PFSK-1 (cell line): ENCODE measurements at regions not wholly inside any gene's neighbourhood (a gene's known extent, or its start where the extent isn't known, plus 50 kb on each side); places are given as distances from the start of the nearest gene placed in this dataset.

Experiments
- POLR2AphosphoS5 ChIP-seq: IDR thresholded peaks from 2 replicates; pipeline ENCODE4 v1.6.1; 2012; ENCODE audit warnings: low read depth, mild to moderate bottlenecking, control low read depth, low read length, moderate library complexity
- REST ChIP-seq, 2 experiments: IDR thresholded peaks; 2 replicates each; pipeline versions ENCODE4 v1.6.1 to v1.8.0; 2011 to 2012; ENCODE audit warnings: low read depth in 2 of 2, low read length in 2 of 2, control low read depth in 1 of 2, inconsistent platforms in 1 of 2, mild to moderate bottlenecking in 1 of 2, moderate library complexity in 1 of 2; ENCODE audit not compliant: insufficient read depth in 1 of 2
- SIN3A ChIP-seq: IDR thresholded peaks from 2 replicates; pipeline ENCODE4 v1.6.1; 2012; ENCODE audit warnings: mild to moderate bottlenecking, low read length, moderate library complexity, borderline replicate concordance; ENCODE audit not compliant: insufficient read depth
- TAF1 ChIP-seq: IDR thresholded peaks from 2 replicates; pipeline ENCODE4 v1.6.1; 2012; ENCODE audit warnings: low read length, control low read depth, borderline replicate concordance; ENCODE audit not compliant: insufficient read depth

- TF ChIP-seq TAF1 (no peak), POLR2AphosphoS5 (no peak), SIN3A (no peak), REST (IDR thresholded peaks at IDR 0.05; ENCODE audit: insufficient read depth in 1 of 2, low read depth in 2 of 2, low read length in 2 of 2) (no peak)
Observed at GRCh38 chr3:153250446-153250845, 88.4 kb downstream of the RAP2B start.
